ENCODE measurements at regions not wholly inside any gene's neighbourhood (a gene's known extent, or its start where the extent isn't known, plus 50 kb on each side); places are given as distances from the start of the nearest gene placed in this dataset.
A peak's percentile ranks its signal among the peaks of the same experiment; 100 is the strongest.
"Not testable (repeated sequence)": the region's sequence is repeated elsewhere in the genome, so short reads cannot be mapped to it uniquely, and the experiment has no call there.

- no peak for DNase-seq (ENCODE audit: low read depth in 2 of 2)
Observed at GRCh38 chr3:15851735-15852134, 54.0 kb upstream of the ANKRD28 start.

DNA sequence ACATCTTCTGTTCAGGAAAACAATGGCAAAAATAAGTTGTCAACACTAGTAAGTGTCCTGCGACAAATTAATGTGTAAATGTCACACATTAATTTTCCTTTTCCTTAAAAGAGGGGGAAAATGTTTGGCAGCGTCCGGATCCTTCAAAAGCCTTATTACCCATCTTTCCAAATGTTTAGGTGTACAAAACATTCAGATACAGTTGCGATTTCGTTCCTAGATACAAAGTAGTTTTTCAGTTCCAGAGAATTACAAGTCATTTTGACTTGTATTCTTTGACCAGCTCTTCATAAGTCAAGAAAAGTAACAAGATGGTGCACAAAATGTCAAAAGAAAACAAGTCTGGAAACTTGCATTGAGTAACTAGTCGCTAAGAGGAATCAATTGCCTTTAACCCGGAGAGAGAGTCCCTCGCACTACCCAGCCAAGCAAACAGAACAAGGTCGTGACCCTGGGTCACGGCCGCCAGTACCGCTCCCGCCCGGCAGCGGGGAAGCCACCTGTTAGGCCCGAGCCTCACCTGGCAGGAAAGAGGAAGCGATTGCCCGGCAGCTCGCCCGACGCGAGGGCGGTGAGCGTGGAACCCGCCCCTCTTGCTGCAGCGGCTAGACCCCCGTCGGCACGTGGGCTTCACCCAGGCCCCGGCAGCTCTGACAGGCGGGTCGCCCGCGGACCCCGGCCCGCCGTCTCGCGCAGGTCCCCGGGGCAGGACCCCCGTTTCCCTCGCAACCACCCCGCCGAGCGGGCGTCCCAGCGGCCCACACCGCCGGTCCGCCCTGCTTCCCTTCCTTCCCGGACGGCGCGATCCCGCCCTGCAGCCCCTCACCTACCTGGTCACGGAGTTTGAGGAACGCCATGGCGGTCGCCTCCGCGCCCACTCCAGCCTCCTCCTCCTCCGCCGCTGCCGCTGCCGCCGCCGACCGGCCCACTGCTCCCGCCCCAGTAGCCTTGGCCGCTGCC lies 61.0 kb upstream of the ANKRD28 start:
- DNase-seq (ENCODE audit: low read depth in 2 of 2), result peak; percentile 7 to 31

DNA sequence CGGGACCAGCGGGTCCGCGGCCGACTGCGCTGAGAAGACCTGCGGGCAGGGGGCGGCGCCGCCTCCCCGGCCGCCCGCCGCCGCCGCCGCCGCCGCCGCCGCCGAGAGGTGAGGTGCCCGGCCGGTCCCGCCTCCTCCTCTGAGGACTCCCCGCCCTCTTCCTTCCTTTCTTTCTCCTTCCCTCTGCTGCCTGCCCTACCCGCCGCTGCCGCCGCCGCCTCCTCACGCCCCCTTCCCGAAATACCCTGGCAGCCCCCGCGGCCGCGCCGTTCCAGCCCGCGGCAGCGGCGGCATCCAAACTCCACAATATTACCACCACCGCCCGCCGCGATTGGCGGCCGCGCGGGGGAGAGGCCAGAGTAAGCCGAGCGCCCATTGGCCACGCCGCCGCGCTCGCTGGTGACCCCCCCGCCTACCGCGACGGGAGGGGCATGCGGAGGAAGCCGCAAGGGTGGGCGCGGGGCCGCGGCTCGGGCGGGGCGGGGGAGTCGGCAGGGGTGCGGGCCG lies 61.8 kb upstream of the ANKRD28 start:
- peak; percentile 46 to 49 for DNase-seq (ENCODE audit: low read depth in 2 of 2)

DNA sequence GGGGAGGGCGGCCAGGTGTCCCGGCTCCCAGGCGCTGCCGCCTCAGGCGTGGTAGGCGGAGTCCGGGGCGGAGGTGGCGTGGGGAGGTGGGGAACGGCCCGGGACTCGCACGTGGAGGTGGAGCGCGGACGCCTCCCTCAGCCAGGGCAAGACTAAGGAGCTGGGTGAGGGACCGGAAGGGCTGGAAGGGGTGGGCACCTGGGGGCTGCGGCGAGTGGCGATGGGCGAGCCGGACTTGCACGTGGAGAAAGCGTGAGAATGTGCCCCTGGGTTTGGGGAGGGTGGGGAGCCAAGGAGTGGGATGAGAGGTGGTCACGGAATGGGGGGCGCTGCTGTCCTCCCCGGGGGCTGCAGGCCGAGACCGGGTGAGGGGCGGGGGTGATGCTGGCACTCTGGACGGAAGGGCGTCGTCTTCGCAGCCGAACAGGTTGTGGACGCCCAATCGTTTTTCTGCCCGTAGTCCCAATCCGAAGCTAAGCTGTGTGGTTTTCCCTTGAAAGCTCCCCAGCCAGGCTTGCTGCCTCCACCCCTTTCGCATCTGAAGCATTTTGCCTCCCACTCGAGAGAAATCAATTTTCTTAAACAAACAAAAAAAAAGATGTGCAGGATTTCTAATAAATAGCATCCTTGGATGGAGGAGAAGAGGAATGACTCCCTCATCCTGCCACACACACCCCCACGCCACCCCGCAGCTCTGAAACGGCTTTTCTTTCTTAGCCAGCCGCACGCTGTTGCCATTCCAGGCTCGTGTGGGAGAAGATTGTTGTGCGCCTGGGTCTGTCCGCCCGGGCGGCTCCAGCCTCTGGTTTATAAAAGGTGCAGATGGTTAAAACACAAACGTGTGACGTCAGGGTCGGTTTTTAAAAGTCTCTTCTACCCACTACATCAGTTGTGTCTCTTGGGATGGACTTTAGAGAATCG lies 62.5 kb upstream of the ANKRD28 start:
- peak in 1 of 2 donors; percentile 4 for DNase-seq (ENCODE audit: low read depth in 2 of 2)

GRCh38 chr3:15861163-15861562 lies 63.4 kb upstream of the ANKRD28 start:
- no peak for DNase-seq (ENCODE audit: low read depth in 2 of 2)

GRCh38 chr3:15872807-15873206 lies 75.0 kb upstream of the ANKRD28 start:
- DNase-seq (ENCODE audit: low read depth in 2 of 2), result no peak

DNA sequence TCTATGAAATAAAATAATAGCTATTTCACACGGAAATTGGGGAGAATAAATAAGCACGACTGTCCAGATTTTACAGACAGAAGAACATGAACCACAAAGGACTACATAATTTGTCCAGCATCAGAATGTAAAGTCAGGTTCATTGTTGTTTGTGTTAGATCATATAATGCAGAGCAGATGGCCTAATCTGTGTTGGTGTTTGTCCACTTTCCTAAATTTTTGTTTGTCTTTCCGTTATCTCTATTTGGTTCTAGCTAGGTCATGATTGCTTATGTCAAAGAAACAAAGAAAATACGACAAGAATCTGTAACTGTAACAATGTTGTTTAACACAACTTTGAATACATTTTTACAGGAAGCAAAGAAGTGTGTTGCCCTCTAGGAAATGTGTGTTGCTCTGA lies 75.6 kb upstream of the ANKRD28 start:
- DNase-seq (ENCODE audit: low read depth in 2 of 2), result no peak

DNA sequence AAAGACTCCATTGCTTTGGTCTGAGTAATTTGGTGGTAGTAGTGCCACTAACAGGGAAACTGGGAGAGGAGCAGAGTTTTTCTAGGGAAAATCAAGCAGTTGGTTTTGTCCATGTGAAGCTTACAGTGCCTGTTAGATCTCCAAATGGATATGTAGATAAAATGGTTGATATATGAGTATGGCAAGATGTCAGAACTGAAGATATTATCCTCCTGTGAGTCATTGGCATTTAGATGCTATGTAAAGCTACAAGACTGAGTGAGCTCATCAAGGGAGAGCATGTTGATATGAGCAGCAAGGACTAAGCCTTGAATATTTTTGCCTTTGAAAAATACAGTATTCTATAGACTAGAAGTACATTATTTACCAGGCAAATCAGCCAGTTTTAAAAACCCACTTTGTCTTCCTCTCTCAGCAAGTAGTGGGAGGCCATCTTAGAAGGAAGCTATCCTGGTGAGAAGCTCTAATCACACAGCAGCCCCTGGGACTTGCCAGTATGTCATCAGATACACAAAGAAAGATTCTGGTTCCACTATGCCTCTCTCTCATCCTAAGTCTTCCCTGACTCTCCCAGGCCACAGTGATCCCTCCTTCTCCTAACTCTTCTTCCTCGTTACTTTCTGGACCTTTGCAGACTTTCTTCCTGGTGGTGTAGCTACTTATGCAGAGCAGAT lies 77.4 kb upstream of the ANKRD28 start:
- DNase-seq (ENCODE audit: low read depth in 2 of 2), result no peak

- DNase-seq (ENCODE audit: low read depth in 2 of 2), result no peak
Observed at GRCh38 chr3:15876669-15877068, 78.9 kb upstream of the ANKRD28 start.

DNA sequence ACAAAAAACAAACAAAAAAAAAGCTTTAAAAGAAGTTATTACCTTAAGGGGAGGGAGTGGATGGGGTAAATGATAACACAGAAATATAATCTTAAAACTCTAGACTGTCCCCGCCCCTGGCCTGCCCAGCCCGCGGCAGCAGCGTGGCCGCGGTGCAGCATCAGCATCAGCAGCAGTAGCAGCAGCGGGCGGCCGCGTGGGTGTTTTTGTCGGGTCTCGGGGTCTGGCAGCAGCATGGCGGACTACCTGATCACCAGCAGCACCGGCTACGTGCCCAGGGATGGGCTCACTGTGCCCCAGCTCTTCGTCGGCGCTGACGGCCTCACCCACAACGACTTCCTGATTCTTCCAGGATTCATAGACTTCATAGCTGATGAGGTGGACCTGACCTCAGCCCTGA lies 80.0 kb upstream of the ANKRD28 start:
- DNase-seq (ENCODE audit: low read depth in 2 of 2), result no peak

GRCh38 chr3:15879787-15880186 lies 82.0 kb upstream of the ANKRD28 start:
- not testable (repeated sequence) for DNase-seq (ENCODE audit: low read depth in 2 of 2)

GRCh38 chr3:15882577-15882976 lies 84.8 kb upstream of the ANKRD28 start:
- DNase-seq (ENCODE audit: low read depth in 2 of 2), result no peak

DNA sequence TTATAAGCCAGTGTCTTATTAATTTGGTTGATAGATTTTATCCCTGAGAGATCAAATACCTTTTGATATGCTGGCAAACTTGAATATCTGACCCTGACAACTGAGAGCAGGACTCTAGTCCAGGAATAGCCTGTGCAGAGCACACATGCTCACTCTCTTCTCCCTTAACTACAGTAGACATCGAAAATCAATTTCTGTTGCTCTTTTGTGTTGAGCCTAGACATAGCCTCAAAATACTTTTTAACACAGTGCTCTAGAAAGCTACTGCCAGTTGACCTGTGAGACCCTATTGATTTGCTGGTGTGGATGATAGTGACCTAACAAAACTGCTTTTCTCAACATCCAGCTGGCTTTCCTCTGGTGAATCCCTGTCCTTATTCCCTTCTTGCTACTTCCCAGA lies 86.4 kb upstream of the ANKRD28 start:
- DNase-seq (ENCODE audit: low read depth in 2 of 2), result no peak

DNA sequence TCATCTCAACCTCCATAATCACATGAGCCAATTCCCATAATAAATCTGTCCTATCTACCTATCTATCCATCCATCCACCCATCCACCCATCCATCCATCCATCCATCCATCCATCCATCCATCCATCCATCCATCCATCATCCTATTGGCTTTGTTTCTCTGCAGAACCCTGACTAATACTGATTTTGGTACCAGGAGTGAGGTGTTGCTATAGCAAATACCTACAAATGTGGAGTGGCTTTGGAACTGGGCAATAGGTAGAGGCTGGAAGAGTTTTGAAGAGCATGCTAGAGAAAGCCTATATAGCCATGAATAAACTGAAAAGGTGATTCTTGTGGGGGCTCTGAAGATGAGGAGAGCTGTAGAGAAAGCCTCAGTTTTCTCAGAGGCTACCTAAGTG lies 88.7 kb upstream of the ANKRD28 start:
- no peak for DNase-seq (ENCODE audit: low read depth in 2 of 2)

DNA sequence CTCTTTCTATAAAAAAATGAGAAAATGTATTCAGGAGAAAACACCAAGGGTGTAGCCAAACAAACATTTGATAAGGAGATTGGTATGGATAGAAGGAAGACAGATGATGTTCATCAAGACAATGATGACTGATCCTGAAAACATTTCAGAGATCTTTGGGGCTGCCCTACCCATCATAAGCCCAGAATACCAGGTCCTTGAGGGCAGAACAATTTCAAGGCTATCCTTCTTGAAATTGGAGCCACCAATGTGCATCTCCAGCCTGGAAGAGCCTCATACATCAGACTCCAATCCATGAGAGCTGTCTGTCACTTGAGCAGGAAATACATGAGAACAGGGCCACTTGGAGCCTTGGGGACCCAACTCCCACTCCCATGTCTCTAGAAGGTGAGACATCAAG lies 89.5 kb upstream of the ANKRD28 start:
- DNase-seq (ENCODE audit: low read depth in 2 of 2), result no peak

GRCh38 chr3:15889936-15890335 lies 92.2 kb upstream of the ANKRD28 start:
- no peak for DNase-seq (ENCODE audit: low read depth in 2 of 2)

DNA sequence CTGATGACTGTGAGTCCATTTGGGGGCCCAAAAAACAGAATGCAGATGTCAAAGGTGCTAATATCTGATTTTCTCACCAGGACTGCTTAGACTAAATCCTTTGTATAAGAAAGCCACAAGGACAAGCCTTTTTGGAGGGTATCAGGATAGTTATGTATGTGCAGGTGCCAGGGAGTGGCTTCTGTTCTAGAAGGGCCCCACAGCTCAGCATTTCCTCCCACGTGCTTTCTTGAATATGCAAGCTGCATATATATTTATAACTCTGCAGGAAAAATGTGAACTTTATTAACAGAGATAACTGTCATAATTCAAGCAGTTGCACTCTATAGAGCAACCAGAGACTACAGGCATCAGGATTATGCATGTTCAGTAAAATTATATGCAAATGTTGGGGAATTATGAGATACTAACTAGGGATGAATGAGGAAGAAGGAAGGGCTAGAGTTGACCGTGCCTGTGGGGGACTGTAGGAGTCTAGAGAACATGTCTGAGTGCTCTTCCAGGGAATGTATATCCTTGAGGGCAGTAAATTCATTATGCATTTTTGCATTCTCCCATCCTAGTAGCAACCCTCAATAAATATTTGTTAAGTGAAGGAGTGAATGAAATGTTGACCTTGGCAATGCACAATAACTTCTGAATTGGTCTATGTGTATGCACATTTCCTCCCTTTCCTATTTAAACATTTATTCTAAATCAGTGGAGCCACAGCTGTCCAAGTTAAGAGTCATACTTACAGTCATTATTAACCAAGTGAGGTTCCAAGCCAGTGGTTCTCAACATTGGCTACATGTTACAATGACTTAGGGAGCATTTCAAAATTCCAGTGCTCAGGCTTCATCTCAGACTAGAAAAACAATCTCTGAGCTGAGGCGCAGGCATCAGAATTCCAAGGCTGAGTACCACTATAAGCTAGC lies 94.8 kb upstream of the ANKRD28 start:
- no peak for DNase-seq (ENCODE audit: low read depth in 2 of 2)

- DNase-seq (ENCODE audit: low read depth in 2 of 2), result no peak
Observed at GRCh38 chr3:15894382-15894781, 96.6 kb upstream of the ANKRD28 start.

GRCh38 chr3:15896500-15896899 lies 98.7 kb upstream of the ANKRD28 start:
- no peak for DNase-seq (ENCODE audit: low read depth in 2 of 2)

GRCh38 chr3:15899388-15899787 lies 101.6 kb upstream of the ANKRD28 start:
- DNase-seq (ENCODE audit: low read depth in 2 of 2), result no peak

DNA sequence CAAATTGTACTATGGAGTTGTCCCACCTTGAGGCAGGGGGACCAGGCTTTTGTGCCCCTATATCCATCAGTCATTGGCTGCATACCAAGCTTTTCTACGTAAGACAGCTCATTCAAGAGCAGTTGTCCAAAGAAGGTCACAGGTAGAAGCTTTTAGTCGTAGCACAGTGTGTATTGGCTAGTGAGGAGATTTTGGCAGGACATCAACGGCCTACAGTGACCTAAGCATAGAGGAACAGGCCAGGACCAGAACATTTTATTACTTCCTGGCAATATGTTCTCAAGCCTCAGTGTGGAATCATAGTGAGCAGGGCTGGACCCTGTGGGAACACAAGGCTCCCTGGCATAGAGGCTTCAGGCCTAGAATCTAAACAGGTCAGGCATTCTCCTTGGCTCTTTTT lies 105.4 kb upstream of the ANKRD28 start:
- DNase-seq (ENCODE audit: low read depth in 2 of 2), result no peak

Measured in stimulated activated CD8-positive, alpha-beta memory T cell treated with anti-CD3 and anti-CD28 coated beads, Interleukin-2, amount 100 ng/mL, for 1 hour (primary cell).